Stimulated activated CD8-positive, alpha-beta memory T cell treated with anti-CD3 and anti-CD28 coated beads, Interleukin-2, amount 100 ng/mL, for 48 hours (primary cell): ENCODE measurements at regions not wholly inside any gene's neighbourhood (a gene's known extent, or its start where the extent isn't known, plus 50 kb on each side); places are given as distances from the start of the nearest gene placed in this dataset.

ENCODE experiments used
- DNase-seq, 2 donors: peaks; one replicate each; pipeline ENCODE4 v3.0.0-alpha.2; 2020; ENCODE audit warnings: low read depth in 2 of 2

DNA sequence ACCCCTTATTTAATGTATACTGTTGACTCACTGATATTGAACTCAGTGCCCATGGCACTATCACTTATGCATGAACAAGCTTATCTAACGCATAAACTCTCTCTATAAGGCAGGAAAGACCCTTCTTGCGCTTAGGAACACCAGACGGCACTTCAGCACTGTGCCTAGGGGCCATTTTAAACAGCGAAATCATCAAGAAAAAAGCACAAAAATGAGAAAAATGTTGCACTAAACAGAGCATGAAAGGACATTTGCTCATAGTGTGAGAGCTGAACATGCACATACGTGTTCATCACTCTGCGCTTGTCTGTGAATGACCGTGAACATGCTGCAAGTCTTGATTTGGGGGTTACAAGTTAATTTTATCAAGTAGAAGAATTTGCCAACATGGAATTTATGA, 109.6 kb downstream of the WDR11 start:
- no peak for DNase-seq

DNA sequence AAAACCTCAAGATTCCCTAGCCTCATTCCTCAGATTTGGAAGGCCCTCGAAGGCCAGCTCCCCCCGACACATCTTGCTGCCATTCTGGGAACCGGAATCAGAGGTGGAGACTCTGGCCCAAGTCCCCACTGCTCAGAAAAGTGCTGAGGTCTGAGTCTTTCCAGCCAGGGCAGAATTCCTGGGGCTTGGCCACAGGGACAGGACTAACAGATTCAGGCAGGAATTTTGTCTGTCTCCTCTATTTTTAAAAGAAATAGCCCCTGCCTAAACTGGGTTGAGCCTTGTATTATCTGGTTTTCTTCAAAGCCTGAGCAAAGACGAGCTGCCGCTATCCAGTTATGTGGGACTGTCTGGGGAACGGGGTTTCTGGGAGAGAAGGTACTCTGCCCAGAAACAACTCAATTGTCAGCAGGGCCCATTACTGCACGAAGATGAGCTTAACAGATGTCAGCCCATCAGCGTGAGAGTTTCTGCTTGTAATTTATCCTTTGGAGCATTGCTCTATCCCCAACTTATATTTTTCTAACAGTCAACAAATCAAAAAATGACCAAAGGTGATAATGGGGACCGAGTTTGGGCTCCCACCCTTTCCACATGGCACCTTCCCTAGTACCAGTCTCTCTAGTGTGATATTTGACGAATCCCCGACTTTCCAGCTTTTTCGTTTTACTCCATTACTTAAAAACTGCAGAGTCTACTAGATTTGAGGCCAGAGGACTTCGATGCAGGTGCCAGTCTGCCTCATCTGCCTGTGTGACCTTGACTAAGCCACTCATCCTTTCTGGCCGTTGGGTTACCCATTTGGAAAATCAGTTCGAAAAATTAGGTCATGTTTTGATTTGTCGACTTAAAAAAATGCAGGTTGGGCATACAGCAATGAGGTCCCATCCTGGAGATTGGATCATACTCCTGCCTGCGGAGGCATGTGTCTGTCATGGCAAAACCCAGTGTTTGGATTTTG, 110.9 kb downstream of the WDR11 start:
- DNase-seq: no peak

DNA sequence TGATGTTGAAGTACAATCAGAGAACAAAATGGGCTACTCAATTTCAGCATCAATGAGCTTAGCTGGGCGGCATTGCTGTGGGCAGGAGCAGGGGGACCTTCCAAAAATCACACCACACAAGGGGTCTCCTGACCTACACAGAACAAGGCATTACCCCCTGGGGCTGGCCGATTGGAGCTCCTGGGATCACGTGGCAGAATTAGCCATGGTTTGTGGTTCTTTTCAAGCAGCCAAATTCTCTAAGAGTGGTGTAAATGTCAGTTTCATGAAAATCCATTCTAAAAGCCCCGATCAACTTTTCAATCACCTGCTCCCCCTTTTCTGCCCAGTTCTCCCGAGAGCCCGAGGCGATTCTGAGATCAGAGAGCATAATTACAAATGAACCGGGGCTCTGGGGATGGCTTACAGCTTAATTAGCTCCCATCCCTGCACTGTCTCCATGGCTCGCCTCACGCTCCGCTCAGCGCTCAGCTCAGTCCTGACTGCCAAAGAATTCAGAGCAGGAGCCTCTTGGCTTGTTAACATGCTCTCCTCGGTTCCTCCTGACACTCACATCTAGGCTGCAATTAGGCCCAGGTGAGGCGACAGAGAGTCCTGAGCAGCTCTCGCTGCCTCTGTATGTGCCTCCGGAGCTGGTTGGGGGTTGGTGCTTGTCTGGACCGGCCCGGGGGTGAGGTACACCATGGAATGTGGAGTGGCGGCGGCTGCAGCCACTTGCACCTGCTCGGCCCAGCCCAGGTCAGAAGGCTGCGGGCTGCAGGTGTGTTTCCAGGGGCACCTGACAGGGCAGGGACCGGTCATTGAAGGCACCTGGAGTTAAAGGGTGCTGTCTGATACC, 111.8 kb downstream of the WDR11 start:
- no peak for DNase-seq

DNA sequence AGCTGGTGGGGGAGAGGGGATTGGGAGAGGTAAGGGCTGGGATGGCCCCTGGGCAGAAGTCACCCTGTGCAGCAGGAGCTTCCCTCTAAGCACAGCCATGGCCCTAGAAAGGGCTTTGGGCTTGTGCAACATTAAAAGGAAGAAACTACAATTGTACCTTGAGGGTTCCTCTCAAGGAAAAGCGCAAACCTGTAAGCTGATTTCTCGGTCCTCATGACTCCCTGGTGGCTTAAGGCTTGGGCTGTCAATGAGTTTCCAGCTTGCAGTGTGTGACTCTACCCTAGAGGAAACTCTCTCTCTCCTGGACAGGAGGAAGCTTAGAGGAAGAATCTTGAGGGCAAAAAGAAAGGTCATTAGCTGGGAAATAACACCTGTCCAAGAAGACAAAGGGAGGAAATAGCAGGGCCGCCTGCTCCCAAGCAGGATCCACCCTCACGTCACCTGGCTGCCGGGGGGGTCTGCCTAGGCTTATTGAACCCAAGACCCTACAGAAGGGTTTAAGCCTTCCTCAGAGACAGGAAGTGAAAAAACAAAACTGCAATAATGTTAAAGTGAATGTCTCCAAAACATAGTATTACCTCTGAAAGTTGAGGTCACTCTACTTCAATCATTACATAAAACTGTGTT, 112.5 kb downstream of the WDR11 start:
- DNase-seq: no peak

DNA sequence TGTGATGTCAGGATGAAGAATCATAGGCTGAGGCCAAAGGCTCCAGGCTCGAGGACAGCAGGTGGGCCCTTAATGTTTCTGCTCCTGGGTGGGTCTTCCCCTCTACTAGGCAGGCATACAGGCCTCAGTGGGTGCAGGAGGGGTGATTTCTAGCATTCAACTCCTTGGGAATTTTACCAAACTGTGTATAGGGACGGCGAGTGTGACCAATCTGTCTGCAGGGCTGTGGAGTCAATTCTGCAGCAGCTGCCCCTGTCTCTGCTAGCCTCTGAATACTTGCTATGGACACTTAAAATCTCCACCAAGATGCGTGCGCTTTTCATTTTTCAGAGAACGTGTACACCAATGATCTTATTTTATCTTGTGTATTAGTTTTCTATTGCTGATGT, 115.5 kb downstream of the WDR11 start:
- no peak for DNase-seq

DNA sequence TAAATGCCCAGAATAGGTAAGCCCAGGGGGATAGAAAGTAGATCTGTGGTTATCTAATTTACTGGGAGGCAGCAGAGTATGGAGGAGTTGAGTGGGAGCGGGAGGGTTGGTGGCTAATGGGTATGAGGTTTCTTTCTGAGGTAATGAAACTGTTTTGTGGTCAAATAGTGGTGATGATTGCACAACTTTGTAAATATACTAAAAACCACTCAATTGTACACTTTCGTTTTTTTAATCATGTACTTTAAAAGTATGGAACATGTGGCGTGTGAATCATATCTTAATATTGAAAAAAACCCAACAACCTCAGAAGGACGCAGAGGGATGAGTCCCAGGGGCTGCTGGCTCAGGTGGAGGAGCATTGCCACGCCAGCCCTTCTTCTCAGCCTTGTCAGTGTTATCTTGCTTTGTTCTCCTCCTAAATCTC, 118.1 kb downstream of the WDR11 start:
- DNase-seq: no peak

DNA sequence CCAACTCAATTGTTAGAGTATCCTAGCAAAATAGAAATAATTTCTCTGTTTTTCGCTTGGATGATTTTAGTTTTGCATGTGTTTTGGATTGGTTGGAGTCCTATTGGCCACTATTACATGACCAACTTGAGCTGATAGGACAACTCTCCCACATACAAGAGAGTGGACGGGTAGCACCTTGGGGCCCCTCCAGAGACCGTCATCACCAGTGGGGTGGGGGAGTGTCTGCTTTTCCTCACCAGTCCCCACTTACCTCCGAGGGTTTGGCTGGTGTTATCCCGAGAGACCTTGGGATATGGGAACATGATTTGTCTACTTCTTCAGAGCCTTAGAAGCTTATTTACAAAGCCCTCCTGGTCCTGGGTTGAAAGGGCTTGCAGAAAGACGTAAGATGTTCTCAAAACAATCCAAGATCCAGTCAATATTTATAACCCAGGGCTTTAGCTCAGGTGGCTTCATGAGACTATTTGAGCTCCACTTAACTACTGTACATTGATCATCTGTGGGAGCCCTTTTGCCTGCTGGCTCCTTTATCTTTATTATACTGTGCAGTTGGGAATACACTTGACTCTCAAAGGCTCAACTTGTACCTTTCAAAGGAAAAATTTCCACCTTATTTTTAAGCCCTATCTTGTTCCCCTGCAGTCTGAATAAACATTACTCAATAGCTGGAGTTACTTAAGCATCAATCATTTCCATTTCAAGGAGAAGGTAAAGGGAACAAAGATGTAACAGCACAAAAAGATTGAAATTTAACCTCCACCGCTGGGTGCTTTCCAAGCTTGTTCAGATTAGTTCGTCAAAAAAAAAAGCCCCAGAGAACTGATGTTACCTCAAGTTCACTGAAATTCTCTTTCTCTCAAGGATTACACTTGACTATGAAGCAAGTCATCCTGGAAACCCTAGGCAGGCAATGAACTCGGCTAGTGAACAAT, 119.7 kb downstream of the WDR11 start:
- no peak for DNase-seq

DNA sequence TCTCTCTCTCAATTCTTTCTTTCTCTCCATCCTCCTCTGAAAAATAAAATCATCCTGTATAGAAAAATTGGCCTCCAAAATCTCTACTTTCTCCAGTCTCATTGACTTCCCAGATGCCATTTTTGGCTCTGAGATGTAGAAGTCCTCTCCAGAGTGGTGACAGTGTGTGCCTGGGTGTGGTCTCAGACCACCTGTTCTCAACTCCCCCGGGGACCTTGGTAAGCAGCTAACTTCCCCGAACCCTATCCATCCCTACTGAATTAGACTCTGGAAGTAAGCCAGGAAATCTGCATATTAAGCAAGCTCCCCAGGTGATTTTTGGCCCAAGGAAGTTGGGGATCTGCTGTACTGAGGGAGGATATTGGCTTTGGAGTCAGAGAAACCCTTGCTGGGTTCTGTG, 120.5 kb downstream of the WDR11 start:
- no peak for DNase-seq

DNA sequence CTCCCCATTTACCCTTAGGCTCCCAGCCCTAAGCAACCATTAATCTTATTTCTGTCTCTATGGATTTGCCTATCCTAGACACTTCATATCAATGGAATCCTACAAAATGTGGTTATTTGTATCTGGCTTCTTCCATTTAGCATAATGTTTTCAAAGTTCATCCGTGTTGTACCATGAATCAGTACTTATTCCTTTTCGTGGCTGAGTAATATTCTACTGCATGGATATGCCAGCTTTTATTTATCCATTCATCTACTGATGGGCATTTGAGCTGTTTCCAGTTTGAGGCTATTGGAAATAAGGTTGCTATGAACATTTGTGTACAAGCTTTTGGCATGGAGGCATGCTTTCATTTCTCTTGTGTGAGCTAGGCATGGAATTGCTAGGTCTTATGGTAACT, 121.1 kb downstream of the WDR11 start:
- DNase-seq: no peak

DNA sequence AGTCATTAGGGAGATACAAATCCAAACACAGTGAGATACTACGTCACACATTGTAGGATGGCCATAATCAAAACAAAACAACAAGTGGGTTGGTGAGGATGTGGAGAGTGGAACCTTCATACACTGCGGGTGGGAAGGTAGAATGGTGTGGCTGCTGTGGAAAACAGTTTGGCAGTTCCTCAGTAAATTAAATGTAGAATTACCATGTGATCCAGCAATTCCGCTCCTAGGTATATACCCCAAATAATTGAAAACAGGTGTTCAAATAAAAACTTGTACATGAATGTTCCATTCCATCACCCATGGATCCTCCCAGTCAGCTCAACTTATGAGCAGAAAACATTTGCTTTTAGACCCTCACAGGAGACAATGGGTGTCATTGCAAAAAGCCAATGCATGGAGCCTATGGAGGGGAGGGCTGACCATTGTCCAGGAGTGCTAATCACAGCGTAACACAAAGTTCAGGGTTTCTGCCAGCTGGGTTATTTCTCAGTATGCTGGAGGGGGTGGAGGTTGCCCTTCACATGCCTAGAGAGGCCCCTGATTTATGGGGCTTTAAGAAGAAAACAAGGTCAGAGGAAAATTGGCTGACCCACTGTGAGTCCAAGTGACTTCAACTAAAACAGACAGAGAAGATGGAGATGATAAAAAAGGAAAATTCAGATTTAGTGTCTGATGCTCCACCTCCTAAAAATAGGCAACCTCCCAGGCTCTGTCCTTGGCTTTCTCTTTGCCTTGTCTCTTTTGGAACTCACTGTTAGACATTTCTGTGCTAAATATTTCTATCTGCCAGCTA, 124.1 kb downstream of the WDR11 start:
- no peak for DNase-seq

DNA sequence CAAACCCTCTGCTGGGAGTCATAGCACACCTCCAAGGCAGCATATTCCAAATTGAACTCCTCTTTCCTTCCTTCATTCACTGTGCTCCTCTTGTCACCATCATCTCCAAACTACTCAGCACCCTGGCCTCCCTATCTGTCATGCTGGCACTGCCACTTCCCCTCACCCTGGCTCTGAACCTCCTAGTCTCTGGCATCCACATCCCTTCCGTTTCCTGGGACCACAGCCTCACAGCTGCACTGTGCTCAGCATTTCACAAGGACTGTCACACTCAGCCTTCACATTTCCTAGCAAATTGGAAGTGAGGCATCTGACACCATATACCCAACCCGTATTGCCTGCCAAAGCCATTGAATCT, 124.7 kb downstream of the WDR11 start:
- no peak for DNase-seq

DNA sequence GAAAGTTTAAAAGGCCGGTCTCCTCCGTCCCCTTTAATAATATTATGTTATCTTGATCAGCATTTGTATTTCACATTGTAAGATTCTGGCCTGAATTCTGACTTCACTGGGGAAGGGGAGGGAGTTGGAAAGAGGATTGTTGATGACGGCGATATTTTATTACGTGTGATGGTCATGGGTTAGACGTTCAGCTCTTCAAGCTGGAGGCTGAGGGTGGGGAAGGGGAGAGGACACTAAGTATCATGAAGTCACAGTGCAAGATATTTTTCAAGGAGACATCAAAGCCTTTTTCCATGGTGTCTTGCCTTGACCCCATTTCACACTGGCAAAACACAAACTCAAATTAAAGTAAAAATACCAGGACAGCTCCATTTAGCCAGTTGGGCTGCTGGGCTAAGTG, 126.7 kb downstream of the WDR11 start:
- DNase-seq: no peak

DNA sequence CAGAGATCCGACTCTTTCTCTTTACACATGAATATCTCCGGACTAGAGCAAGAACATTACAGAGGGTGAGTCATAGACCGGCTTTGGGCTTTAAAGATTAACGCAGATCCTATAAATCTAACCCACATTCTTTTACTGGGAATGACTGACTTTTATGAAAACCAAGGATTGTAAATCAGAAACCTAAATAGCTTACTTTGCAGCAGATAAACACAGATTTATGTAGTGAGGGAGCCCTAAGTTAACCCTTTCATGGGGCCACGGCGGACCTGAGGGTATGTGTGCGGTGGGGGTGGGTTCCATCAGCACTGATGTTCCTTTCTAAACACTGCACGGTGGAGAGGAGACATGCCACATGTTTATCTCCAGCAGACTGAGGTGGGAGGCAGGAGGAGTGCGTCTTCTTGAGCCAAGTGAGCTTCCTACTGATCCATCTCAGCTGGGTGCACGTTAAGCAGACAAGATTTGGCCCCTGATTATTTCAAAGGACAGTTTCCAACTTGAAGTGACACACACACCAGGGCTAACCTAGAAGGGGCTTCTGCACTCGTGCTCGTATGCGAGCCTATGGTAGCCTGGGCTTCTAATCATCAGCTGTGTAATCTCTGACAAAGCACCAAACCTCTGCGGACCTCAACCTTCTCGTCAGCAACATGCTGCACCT, 127.6 kb downstream of the WDR11 start:
- no peak for DNase-seq

DNA sequence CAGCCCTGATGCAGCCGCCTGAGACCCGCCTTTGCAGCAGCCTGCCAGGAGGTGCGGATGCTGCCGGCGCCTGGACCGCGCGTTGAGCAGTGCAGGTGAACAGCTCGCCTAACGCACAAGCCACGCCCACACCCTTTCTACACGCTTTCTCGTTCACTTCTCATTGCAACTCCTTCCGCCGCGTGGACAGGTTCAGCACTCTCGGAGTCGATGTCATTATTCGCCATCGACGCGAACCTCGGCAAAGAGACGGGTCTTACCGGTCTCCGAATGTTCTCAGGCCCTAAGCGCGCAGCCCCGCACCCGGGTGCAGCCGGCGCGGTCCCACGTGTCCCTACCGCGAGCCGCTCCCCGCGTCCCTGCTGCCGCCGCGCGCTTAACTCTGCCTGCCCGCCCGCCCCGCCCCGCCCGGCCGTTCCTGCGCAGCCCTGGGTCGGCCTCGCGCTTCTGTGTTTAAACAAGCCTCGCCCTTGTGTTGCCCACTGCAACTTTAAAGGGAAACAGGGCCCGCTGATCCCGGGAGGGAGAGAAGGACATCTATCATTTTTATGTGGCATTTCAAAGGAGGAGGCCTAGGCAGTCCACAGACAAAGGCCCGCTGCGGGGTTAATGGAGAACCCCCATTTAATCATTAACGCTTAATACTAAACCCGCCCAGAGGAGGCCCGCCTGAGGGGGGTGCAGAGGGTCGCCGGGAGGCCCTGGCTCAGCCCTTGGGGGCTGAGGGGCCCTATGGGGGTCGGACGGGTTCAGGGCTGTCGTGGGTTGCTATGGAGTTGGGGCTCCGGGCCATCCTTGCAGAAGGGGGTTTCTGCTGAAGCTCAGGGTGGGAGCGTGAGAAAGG, 128.5 kb downstream of the WDR11 start:
- peak in 1 of 2 donors; percentile 6 for DNase-seq

DNA sequence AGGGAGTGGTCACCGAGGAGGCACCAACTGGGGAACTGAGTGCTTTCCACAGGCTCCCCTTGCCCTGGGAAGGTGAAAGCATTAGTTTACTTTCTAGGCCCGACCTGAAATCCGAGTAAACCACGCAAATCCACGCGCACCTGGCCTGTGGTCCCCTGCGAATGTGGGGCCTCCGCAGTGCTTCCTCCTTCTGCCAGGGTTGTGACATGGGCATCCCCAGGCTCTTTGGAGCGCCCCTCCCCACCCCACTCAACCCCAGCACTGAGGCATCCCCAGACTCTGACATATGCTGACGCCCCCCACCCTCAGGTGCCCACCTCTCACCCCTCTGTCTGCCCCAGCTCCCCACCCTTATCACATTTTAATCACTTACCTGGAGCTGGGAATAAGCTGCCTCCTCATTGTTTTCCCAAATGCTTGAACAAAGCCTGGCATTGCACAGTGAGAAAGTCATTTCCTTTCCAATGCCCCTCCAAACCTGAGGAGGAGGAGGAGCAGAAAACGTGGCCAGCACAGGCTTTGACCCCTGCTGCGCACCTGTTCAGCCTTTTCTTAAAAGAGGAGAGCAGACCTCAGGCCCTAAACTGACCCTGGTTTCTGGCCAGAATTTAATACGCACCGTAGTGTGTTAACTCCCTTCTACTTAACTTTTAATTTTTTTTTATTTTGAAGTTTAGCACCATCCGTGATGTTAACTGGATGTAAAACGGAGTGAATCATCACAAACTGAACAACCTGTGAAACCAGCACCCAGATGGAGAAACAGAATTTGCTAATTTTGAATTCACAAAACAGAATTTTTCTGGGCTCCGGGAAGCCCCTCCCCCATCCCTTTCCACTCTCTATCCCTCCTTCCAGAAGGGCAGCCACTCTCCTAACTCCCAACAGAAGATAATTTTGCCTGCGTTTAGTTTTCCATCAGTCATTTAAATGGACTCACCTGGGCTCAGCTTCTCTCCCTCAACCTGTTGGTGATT, 129.4 kb downstream of the WDR11 start:
- no peak for DNase-seq

DNA sequence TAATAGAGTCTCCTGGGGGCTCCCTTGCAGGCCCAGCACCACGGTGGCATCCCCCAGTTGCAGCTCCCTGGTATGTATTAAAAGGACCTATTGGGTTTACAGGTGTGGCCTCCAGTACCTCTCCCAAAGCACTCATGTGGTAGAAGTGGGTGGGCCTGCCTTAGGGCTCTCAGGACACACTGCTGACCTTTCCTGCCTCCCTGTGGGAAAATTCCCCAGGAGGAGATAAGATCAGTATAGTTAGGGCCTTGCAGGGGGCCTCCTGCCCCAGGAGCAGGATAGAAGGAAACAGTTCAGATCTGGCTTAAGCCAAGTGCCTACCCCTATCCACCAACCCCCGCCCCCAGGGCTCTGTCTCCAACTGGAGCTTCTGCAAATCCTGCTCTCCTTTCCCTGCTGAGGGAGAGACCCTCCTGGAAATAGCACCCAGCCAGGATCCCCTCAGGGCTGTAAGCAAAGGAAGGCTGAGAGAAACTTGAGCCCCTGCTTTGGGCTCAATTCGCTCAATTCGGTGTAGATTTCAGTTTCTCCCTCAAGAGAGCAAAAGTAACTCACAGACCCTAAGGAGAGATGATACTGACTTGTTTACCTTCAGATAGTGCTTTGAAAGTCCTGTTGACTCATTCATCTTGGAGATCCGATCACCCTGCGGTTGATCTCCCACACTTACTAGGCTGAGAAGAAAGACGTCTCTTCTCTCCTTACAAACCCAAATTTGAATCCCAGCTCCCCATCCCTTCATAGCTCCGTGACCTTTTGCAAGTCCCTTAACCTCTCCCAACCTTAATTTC, 130.6 kb downstream of the WDR11 start:
- DNase-seq: no peak

DNA sequence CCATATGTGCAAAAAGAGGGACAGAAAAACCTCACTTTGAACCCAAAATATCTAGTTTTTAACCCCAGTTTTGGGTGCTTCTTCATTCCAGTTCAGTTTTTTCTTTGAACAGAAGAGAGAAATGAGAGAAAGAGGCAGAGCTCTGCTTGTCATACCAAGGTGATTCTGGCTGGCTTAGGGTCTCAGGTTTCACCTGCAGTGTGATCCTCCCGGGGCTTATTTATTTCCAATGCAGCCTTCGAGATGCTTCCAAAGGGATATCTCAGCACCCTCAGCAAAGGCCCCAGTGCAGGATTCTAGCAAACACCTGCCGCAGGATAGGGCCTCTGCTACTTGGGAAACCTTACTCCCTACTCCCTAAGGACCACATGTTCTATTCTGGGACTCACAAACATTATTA, 131.3 kb downstream of the WDR11 start:
- DNase-seq: no peak
